ENCODE measurements at regions not wholly inside any gene's neighbourhood (a gene's known extent, or its start where the extent isn't known, plus 50 kb on each side); places are given as distances from the start of the nearest gene placed in this dataset.
"Not testable (repeated sequence)": the region's sequence is repeated elsewhere in the genome, so short reads cannot be mapped to it uniquely, and the experiment has no call there.

DNA sequence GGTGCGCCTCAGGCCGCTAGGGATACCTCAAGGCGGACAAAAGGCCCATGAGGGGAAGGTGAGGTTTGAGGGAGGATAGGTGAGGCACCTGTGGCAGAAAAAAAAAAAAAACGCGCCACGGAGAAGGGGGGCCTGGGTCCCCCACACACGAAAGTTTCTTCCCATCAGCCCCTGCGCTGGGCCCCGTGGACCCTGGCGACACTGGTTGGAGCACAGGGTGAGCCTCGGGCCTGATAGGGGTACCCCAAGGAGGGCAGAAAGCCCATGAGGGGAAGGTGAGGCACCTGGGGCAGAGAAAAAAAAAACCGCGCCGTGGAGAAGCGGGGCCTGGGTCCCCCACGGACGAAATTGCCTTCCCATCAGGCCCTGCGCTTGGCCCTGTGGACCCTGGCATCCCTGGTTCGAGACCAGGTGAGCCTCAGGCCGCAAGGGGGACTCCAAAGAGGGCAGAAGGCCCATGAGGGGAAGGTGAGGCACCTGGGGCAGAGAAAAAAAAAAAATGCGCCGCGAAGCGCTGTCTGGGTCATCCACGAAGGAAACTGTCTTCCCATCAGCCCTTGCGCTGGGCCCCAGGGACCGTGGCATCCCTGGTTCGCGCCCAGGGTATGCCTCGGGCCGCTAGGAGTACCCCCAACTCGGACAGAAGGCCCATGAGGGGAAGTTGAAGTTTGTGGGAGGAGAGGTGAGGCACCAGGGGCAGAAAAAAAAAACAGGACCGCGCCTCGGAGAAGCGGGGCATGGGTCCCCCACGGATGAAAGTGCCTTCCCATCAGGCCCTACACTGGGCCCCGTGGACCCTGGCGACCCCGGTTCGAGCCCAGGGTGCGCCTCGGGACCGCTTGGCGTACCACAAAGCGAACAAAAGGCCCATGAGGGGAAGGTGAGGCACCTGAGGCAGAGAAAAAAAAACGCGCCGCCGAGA lies 226.2 kb downstream of the CCDC74A start:
- no peak for DNase-seq

- no peak for DNase-seq
Measured at GRCh38 chr2:131754929-131755720, 227.4 kb downstream of the CCDC74A start.

GRCh38 chr2:131756141-131756907 lies 228.6 kb downstream of the CCDC74A start:
- DNase-seq: no peak

- not testable (repeated sequence) for DNase-seq
Measured at GRCh38 chr2:131758941-131759340, 231.3 kb downstream of the CCDC74A start.

DNA sequence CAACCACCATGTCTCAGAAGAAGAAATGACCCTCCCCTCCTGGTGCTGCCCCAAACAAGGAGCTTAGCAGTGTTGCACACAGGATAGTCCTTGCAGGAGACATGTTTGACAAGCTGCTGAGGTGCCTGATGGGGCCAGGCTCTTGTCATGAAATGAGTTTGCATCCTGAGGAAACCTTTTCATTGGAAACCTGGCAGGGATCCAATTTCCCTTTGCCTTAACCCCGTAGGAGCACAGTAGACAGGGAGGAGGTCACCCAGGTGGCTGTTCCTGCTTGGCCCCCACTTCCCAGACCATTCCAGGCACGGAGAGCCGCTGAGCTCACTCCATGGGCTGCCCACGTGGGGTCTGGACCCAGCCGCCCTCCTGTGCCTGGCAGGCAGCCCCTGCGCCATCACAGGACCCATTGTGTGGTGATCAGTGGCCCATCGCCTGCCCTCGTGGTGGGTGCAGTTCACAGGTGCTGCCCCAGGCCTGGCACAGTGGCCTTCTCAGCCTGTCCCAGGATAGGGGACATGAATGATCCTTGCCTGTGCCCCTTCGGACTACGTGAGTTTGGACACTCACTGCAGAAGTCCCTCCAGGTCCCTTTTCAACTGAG lies 247.4 kb downstream of the CCDC74A start:
- not testable (repeated sequence) for DNase-seq

DNA sequence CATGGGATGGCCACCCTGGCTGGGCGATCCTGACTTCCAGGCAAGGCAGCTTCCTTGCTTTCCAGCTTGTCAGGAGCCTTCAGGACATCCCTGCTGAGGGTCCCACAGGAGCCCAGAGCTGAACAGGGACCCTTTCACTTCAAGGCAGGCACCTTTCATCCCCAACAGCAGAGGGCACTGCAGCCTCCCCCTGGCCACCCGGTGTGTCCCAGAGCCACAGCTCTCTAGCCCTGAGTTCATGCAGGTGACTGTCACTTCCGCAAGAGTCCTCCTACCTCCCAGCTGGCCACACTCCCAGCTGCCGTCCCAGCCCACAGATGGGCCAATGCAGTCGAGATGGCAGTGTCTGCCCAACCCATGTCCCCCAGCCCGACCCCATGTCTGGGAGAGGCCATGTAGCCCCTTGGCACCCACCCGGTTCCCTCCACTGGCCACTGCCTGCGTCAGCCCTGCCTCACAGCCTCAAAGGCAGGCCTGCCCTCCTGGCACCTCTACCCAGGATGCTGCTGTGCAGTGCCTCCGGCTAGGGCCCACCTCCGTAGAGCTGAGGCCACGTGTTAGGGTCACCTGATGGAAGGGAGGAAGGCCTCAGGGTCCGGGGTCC lies 248.3 kb downstream of the CCDC74A start:
- DNase-seq: not testable (repeated sequence)

DNA sequence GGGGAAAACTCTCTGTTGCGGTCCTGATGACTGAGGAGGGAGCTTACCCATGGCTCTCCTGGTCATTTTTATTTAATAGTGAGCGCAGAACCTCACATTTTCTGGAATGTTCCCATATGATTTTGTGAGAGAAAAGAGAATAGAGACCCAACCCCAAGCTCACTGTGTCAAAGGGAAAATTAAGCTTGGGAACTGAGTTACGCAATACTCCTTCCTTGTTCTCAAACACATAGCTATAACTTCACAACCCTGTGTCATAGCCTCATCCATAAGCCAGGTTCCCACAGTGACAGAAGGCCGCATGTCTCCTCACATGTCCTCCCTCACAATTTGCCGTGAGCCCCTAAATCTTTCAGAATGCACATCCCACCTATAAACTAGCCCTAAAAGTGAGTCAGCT lies 252.8 kb downstream of the CCDC74A start:
- not testable (repeated sequence) for DNase-seq

DNA sequence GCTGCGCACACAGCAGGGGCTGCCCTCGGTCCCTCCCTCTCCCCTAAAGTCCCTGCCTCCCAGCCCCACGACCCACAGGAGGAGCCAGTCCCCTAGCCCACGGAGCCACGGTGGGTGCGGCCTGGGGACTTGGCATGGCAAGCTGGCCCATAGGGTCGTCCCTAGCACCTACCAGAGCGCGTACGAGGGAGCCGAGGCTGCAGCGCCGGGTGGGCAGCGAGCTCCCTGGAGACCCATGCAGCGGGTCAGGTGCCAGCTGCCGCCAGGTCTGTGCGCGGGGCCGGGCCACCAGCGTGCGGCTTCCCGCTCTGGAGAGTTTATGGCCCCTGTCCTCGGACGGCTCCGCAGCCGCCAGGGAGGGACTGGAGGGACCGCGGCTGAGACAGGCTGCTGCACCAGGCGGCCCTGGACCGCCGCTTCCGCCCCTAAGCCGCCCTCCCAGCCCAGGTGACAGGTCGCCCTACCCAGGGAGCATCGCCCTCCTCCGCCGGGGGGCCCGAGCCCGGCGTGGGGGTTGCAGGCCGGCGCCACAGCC lies 273.6 kb downstream of the CCDC74A start:
- no peak for DNase-seq

GRCh38 chr2:131801745-131802350 lies 274.2 kb downstream of the CCDC74A start:
- DNase-seq: peak; percentile 48 to 54

DNA sequence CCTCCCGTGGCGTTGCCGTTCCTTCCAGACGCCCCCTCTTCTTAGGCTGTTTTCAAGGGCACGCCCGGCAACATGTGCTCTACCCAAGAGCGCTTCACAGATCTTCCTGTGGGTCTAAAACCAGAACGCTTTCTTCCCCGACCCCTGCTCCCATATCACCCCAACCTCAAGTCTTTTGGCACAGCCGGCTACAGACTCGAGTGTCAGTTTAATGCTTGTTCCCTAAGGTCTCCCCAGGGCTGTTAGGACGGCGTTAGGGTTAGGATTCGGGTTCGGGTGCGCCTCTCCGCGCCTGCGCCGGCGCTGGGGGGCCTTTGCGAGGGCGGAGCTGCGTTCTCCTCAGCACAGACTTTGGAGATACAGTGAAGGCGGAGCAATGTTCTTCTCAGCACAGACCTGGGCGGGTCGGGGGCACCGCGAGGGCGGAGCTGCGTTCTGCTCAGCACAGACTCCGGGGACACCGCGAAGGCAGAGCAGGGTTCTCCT lies 274.7 kb downstream of the CCDC74A start:
- DNase-seq: peak; percentile 53 to 56

DNA sequence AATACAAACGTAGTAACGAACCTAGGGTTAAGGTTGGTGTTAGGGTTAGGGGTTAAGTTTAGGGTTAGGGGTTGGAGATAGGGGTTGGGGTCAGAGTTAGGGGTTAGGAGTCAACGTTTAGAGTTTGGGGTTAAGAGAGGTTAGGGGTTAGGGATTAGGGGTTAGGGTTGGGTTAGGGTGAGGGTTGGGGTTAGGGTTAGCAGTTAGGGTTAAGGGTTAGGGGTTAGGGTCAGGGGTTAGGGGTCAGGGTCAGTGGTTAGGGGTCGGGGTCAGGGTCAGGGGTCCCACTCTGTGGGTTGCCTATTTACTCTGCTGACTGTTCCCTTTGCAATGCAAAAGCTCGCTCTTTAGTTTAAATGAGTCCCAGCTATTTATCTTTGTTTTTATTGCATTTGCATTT lies 275.5 kb downstream of the CCDC74A start:
- DNase-seq: not testable (repeated sequence)

DNA sequence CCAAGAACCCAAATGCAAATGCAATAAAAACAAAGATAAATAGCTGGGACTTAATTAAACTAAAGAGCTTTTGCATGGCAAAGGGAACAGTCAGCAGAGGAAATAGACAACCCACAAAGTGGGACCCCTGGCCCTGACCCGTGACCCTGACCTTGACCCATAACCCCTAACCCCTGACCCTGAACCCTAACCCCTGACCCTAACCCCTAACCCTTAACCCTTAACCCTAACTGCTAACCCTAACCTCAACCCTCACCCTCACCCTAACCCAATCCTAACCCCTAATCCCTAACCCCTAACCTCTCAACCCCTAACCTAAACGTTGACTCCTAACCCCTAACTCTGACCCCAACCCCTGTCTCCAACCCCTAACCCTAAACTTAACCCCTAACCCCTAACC lies 284.9 kb downstream of the CCDC74A start:
- not testable (repeated sequence) for DNase-seq

DNA sequence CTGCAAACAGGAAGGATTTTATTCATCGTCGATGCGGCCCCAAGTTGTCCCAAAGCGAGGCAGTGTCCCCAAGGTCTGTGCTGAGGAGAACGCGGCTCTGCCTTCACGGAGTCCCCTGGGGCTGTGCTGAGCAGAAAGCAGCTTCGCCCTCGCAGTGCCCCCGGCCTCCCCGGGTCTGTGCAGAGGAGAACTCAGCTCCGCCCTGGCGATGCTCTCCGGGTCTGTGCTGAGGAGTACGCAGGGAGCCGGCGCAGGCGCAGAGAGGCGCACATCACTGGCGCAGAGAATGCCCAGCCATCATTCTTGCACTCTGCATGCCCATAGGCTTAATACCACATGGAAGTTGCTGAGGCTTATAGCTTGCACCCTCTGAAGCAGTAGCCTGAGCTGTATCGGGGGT lies 285.7 kb downstream of the CCDC74A start:
- not testable (repeated sequence) for DNase-seq

- not testable (repeated sequence) for DNase-seq
Measured at GRCh38 chr2:131818267-131818973, 290.7 kb downstream of the CCDC74A start.

DNA sequence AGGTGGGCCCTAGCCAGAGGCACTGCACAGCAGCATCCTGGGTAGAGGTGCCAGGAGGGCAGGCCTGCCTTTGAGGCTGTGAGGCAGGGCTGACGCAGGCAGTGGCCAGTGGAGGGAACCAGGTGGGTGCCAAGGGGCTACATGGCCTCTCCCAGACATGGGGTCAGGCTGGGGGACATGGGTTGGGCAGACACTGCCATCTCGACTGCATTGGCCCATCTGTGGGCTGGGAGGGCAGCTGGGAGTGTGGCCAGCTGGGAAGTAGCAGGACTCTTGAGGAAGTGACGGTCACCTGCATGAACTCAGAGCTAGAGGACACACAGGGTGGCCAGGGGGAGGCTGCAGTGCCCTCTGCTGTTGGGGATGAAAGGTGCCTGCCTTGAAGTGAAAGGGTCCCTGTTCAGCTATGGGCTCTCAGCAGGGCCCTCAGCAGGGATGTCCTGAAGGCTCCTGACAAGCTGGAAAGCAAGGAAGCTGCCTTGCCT lies 294.6 kb downstream of the CCDC74A start:
- not testable (repeated sequence) for DNase-seq

GRCh38 chr2:131823058-131823457 lies 295.4 kb downstream of the CCDC74A start:
- not testable (repeated sequence) for DNase-seq

GRCh38 chr2:131824986-131825385 lies 297.3 kb downstream of the CCDC74A start:
- not testable (repeated sequence) for DNase-seq

GRCh38 chr2:131827481-131828163 lies 299.9 kb downstream of the CCDC74A start:
- no peak for DNase-seq

DNA sequence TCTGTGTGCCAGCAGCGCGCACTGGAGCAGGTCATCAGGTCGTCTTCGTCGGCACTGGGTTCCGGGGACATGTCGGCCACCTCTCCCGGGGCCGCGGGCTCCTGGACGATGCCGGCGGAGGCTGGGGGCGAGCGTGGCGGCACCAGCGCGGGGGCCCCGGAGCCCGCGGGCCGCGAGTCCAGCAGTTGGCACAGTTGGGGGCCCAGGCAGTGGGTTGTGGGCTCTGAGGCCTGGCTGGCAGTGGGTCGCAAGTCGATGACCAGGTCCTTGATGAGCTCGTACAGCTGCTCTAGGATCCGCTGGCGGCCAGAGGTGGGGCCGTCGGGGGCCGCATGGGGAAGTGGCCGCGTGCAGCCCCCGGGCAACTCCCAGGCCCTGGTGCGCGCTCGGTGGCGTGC lies 300.5 kb downstream of the CCDC74A start:
- DNase-seq: no peak
